Ovary (tissue), 7 donors: ENCODE measurements at regions not wholly inside any gene's neighbourhood (a gene's known extent, or its start where the extent isn't known, plus 50 kb on each side); places are given as distances from the start of the nearest gene placed in this dataset.
A peak's percentile ranks its signal among the peaks of the same experiment; 100 is the strongest.

Experiments used
- DNase-seq, 5 donors: peaks; one replicate each; pipeline ENCODE4 v3.0.0-alpha.2; 2019 to 2020
- H3K27ac ChIP-seq, 2 donors: fragments of 200-600 bp; one replicate each; pipeline versions ENCODE4 v1.5.1 to v1.8.0; 2019 to 2022
- H3K27me3 ChIP-seq: fragments of 200-600 bp; one replicate; pipeline ENCODE4 v1.8.0; 2022
- H3K36me3 ChIP-seq: fragments of 200-600 bp; sonication (generic); one replicate; pipeline ENCODE4 v1.5.1; 2019
- H3K4me1 ChIP-seq: one replicate; pipeline ENCODE4 v1.8.1; 2013; ENCODE audit warnings: mild to moderate bottlenecking, moderate library complexity; ENCODE audit not compliant: insufficient read depth
- H3K4me3 ChIP-seq: fragments of 200-600 bp; sonication (generic); one replicate; pipeline ENCODE4 v1.5.1; 2017
- H3K9me3 ChIP-seq, 2 donors: fragments of 200-600 bp in 1 of 2; sonication (generic) in 1 of 2; one replicate each; pipeline versions ENCODE4 v1.5.1 to v1.8.1; 2013 to 2019; ENCODE audit warnings: mild to moderate bottlenecking in 1 of 2, moderate library complexity in 1 of 2
- EP300 ChIP-seq: sonication (generic); formaldehyde crosslinking; IDR thresholded peaks from one replicate; pipeline ENCODE4 v1.6.1; 2017; ENCODE audit warnings: antibody characterized with exemption
- POLR2A ChIP-seq: fragments of 450-650 bp; IDR thresholded peaks from one replicate; pipeline ENCODE4 v1.6.1; 2017; ENCODE audit warnings: antibody characterized with exemption, mild to moderate bottlenecking, moderate library complexity
- WGBS, 3 donors: extraction: QIAGEN DNeasy Blood & Tissue Kit in 1 of 3; methylation state at CpG; one replicate each; pipeline versions ENCODE4 v1.1.5 to v1.1.7; 2013 to 2017; 5-methylcytosine and 5-hydroxymethylcytosine counted together
- intact Hi-C, 4 donors: fragments of 100-400 bp; cut with DNase I; formaldehyde crosslinking; loops; one replicate each; pipeline versions ENCODE4 v1.11.0 to v1.15.1; 2022 to 2023
- TF ChIP-seq, protein P1 (sequence below), 3 donors: fragments of 450-650 bp in 2 of 3; fragments of 200-600 bp in 1 of 3; IDR thresholded peaks; one replicate each; pipeline versions ENCODE4 v1.5.1 to v1.8.0; 2016 to 2022; ENCODE audit warnings: antibody characterized with exemption in 3 of 3, mild to moderate bottlenecking in 1 of 3
- donor health status: DM: no; HTN: no; CAD: no; lungs with moderate emphysema.
- donor health status: DM: no; HTN: no; CAD: no.
- donor health status: Bipolar disorder and iron deficiency.
- donor health status: DM: no; HTN: no; CAD: no.
- donor health status: DM: yes; HTN: yes; CAD: no.

DNA sequence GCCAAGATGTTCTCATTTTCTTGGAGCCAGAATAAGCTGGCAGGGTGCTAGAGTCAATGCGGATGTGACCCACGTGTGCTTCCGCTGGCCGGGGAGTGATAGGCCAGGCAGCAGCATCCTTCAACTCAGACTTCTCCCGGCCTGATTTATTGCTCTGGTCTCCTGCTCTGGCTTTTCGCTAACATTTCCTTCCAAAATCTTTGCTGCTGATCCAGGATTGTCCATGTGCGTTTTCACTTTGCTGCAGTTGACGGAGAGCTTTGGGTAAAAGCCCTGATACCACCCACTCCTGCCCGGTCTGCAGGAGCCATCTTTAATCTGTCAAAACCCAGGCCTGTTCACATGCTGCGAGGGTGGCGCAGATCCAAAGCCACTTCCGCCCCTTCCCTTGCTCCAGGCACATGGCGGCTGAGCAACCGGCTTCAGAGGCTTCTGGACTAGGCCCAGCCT is 106.8 kb downstream of the CYP26A1 start:
- DNase-seq = peak in 4 of 5 donors; percentile 26 to 55 (median 28)
- no peak for TF ChIP-seq EP300
- TF ChIP-seq POLR2A = no peak
- TF ChIP-seq, protein P1, sequence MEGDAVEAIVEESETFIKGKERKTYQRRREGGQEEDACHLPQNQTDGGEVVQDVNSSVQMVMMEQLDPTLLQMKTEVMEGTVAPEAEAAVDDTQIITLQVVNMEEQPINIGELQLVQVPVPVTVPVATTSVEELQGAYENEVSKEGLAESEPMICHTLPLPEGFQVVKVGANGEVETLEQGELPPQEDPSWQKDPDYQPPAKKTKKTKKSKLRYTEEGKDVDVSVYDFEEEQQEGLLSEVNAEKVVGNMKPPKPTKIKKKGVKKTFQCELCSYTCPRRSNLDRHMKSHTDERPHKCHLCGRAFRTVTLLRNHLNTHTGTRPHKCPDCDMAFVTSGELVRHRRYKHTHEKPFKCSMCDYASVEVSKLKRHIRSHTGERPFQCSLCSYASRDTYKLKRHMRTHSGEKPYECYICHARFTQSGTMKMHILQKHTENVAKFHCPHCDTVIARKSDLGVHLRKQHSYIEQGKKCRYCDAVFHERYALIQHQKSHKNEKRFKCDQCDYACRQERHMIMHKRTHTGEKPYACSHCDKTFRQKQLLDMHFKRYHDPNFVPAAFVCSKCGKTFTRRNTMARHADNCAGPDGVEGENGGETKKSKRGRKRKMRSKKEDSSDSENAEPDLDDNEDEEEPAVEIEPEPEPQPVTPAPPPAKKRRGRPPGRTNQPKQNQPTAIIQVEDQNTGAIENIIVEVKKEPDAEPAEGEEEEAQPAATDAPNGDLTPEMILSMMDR (IDR thresholded peaks at IDR 0.05) = no peak
- no peak overlapping the region for H3K4me3 ChIP-seq
- H3K36me3 ChIP-seq = no peaks in the 10 kb centered on the region
- H3K27ac ChIP-seq = no peak overlapping the region
- WGBS, 3 donors = 21 to 39% (median 34%) methylated on average over 14 of the region's 14 CpGs
- intact Hi-C loops = no loop called here
- H3K9me3 ChIP-seq = no peaks in the 10 kb centered on the region
- H3K4me1 ChIP-seq = peaks cover 2% of the 10 kb centered on the region
- H3K27me3 ChIP-seq = no peaks in the 10 kb centered on the region

DNA sequence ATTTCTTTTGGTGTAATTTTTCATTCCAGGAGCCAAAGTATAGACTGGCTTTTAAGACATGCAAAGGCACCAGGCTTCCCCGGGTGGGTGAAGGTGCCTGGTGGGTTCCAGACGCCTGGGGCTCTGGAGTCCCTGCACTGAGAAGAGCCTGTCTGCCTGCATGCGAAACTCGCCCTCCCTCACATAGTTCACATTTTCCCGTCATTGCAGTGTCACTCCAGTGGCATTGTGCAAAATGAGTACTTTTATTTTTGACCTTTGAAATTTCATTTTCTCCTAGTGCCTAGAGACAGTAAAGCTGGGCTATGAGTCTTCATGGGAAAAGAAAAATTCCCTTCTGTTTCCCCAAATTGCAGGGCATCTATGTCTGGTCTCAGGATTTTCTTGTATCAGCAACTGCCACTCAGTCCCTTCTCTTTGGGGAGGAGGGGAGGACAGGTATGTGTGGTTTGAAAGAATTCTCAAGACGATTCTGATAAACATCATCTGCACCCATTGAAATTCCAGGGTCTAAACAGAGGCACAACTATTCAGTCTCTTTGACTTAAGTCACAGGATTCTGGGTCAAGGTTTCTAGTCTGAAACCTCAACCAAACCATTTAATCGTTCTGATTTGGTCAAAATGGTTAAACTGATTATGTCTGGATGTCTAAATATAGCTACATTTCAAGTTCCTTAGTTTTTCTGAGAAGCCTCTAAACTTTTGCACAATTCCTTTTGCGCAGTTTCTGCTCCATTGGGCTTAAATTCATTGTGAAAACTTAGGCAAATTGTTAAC is 107.8 kb downstream of the CYP26A1 start:
- Histone ChIP-seq H3K4me1 (peaks cover 2% of the 10 kb centered on the region), H3K9me3 (no peaks in the 10 kb centered on the region), H3K36me3 (no peaks in the 10 kb centered on the region), H3K4me3 (no peak overlapping the region), H3K27ac (no peak overlapping the region), H3K27me3 (no peaks in the 10 kb centered on the region)
- TF ChIP-seq EP300 (no peak), POLR2A (no peak)
- TF ChIP-seq, protein P1 (IDR thresholded peaks at IDR 0.05) = no peak
- DNase-seq = no peak
- 82 to 85% (median 84%) methylated on average over 8 of the region's 8 CpGs for WGBS, 3 donors
- intact Hi-C loops = no loop called here

GRCh38 chr10:93182049-93182327 is 108.3 kb downstream of the CYP26A1 start:
- WGBS, 3 donors = 72 to 82% (median 75%) methylated on average over 4 of the region's 4 CpGs
- DNase-seq = no peak
- peaks cover 2% of the 10 kb centered on the region for H3K4me1 ChIP-seq
- H3K27me3 ChIP-seq = no peaks in the 10 kb centered on the region
- H3K27ac ChIP-seq = no peak overlapping the region
- TF ChIP-seq, protein P1 (IDR thresholded peaks at IDR 0.05) = no peak
- no peak for TF ChIP-seq POLR2A
- no peak for TF ChIP-seq EP300
- H3K9me3 ChIP-seq = no peaks in the 10 kb centered on the region
- no peaks in the 10 kb centered on the region for H3K36me3 ChIP-seq
- intact Hi-C loops = no loop called here
- H3K4me3 ChIP-seq = no peak overlapping the region

DNA sequence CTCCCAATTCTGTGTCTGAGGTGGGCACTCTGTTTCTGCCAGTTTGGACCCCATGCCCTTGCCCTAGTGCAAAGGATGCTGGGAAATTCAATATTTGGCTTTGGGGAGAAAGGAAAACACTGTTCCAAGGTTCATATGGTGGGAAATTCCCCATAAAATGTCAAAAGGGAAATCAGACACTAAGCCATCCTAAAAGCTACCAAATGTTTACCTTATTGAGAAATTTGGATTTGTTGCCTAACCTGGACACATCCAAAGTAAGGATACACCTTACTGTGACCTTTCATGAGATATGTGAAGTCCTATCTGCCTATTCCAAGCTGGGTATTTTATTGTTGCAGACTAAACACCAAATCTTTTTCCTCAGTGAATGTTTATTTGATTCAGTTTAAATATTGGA is 109.1 kb downstream of the CYP26A1 start:
- H3K4me3 ChIP-seq = no peak overlapping the region
- no peak overlapping the region for H3K27ac ChIP-seq
- H3K4me1 ChIP-seq = peaks cover 2% of the 10 kb centered on the region
- no peaks in the 10 kb centered on the region for H3K27me3 ChIP-seq
- H3K36me3 ChIP-seq = no peaks in the 10 kb centered on the region
- no peak for TF ChIP-seq POLR2A
- no peak for TF ChIP-seq EP300
- TF ChIP-seq, protein P1 (IDR thresholded peaks at IDR 0.05) = no peak
- H3K9me3 ChIP-seq = no peaks in the 10 kb centered on the region
- intact Hi-C loops = no loop called here
- DNase-seq = no peak
